ENCODE measurements at regions not wholly inside any gene's neighbourhood (a gene's known extent, or its start where the extent isn't known, plus 50 kb on each side); places are given as distances from the start of the nearest gene placed in this dataset.
"Not testable (repeated sequence)": the region's sequence is repeated elsewhere in the genome, so short reads cannot be mapped to it uniquely, and the experiment has no call there.

GRCh38 chr5:120146787-120147186 lies 317.3 kb upstream of the PRR16 start:
- ATAC-seq (ENCODE audit: insufficient number of reproducible peaks, low FRiP score, low read depth): no peak

GRCh38 chr5:120147911-120148310 lies 316.2 kb upstream of the PRR16 start:
- H3K4me3 ChIP-seq; H3K9me3 ChIP-seq; DNase-seq (ENCODE audit: low spot score); ATAC-seq (ENCODE audit: insufficient number of reproducible peaks, low FRiP score, low read depth); H3K4me1 ChIP-seq (ENCODE audit: control insufficient read depth in 1 of 2, low read depth in 2 of 2); H3K27ac ChIP-seq; H3K27me3 ChIP-seq (replicated peaks; ENCODE audit: insufficient read depth); H3K36me3 ChIP-seq: not testable (repeated sequence)

More at GRCh38 chr5:120146787-120147186, 317.3 kb upstream of the PRR16 start:
- no peak for DNase-seq (ENCODE audit: low spot score)
- Histone ChIP-seq H3K27me3 (replicated peaks; ENCODE audit: insufficient read depth) (no peaks in the 10 kb centered on the region), H3K27ac (no peak overlapping the region), H3K36me3 (no peaks in the 10 kb centered on the region), H3K9me3 (no peaks in the 10 kb centered on the region), H3K4me1 (ENCODE audit: control insufficient read depth in 1 of 2, low read depth in 2 of 2) (no peaks in the 10 kb centered on the region), H3K4me3 (no peak overlapping the region)
- no peak for TF ChIP-seq CTCF (IDR thresholded peaks at IDR 0.05)

GRCh38 chr5:120150770-120151169 lies 313.3 kb upstream of the PRR16 start:
- no peaks in the 10 kb centered on the region for H3K36me3 ChIP-seq
- no peak for TF ChIP-seq CTCF (IDR thresholded peaks at IDR 0.05)
- H3K27me3 ChIP-seq (replicated peaks; ENCODE audit: insufficient read depth): no peaks in the 10 kb centered on the region
- H3K4me3 ChIP-seq: no peak overlapping the region
- no peak overlapping the region for H3K27ac ChIP-seq
- DNase-seq (ENCODE audit: low spot score) (no peak), ATAC-seq (ENCODE audit: insufficient number of reproducible peaks, low FRiP score, low read depth) (no peak)
- H3K9me3 ChIP-seq: no peaks in the 10 kb centered on the region
- no peaks in the 10 kb centered on the region for H3K4me1 ChIP-seq (ENCODE audit: control insufficient read depth in 1 of 2, low read depth in 2 of 2)

GRCh38 chr5:120151181-120151580 lies 312.9 kb upstream of the PRR16 start:
- ATAC-seq (ENCODE audit: insufficient number of reproducible peaks, low FRiP score, low read depth): no peak
- no peak for DNase-seq (ENCODE audit: low spot score)
- no peak for TF ChIP-seq CTCF (IDR thresholded peaks at IDR 0.05)
- no peaks in the 10 kb centered on the region for H3K9me3 ChIP-seq
- no peaks in the 10 kb centered on the region for H3K36me3 ChIP-seq
- H3K4me1 ChIP-seq (ENCODE audit: control insufficient read depth in 1 of 2, low read depth in 2 of 2): peaks cover 0 to under 1% of the 10 kb centered on the region in 2 donors
- no peak overlapping the region for H3K4me3 ChIP-seq
- no peak overlapping the region for H3K27ac ChIP-seq
- H3K27me3 ChIP-seq (replicated peaks; ENCODE audit: insufficient read depth): no peaks in the 10 kb centered on the region

- Histone ChIP-seq H3K4me1 (ENCODE audit: control insufficient read depth in 1 of 2, low read depth in 2 of 2) (peaks cover 3 to 6% of the 10 kb centered on the region in 2 donors), H3K9me3 (no peaks in the 10 kb centered on the region), H3K27ac (no peak overlapping the region), H3K36me3 (no peaks in the 10 kb centered on the region), H3K4me3 (no peak overlapping the region), H3K27me3 (replicated peaks; ENCODE audit: insufficient read depth) (no peaks in the 10 kb centered on the region)
- TF ChIP-seq CTCF (IDR thresholded peaks at IDR 0.05): no peak
- no peak for ATAC-seq (ENCODE audit: insufficient number of reproducible peaks, low FRiP score, low read depth)
- DNase-seq (ENCODE audit: low spot score): no peak
These were observed 312.3 kb upstream of the PRR16 start for GRCh38 chr5:120151825-120152224.

GRCh38 chr5:120152472-120152871 lies 311.6 kb upstream of the PRR16 start:
- no peaks in the 10 kb centered on the region for H3K9me3 ChIP-seq
- DNase-seq (ENCODE audit: low spot score) (no peak), ATAC-seq (ENCODE audit: insufficient number of reproducible peaks, low FRiP score, low read depth) (peak; percentile 50)
- no peaks in the 10 kb centered on the region for H3K36me3 ChIP-seq
- TF ChIP-seq CTCF (IDR thresholded peaks at IDR 0.05): no peak
- H3K4me1 ChIP-seq (ENCODE audit: control insufficient read depth in 1 of 2, low read depth in 2 of 2): peaks cover 3 to 11% of the 10 kb centered on the region in 2 donors
- no peak overlapping the region for H3K4me3 ChIP-seq
- no peaks in the 10 kb centered on the region for H3K27me3 ChIP-seq (replicated peaks; ENCODE audit: insufficient read depth)
- H3K27ac ChIP-seq: no peak overlapping the region
